ENCODE measurements at regions not wholly inside any gene's neighbourhood (a gene's known extent, or its start where the extent isn't known, plus 50 kb on each side); places are given as distances from the start of the nearest gene placed in this dataset.

GRCh38 chr13:73370066-73370465 lies 311.3 kb downstream of the KLF5 start:
- no peak for TF ChIP-seq MAZ (IDR thresholded peaks at IDR 0.05; ENCODE audit: borderline replicate concordance, low read depth, low read length)
- TF ChIP-seq RCOR1 (IDR thresholded peaks at IDR 0.05; ENCODE audit: insufficient replicate concordance, low read length) = no peak
- no peak for TF ChIP-seq MXI1 (IDR thresholded peaks at IDR 0.05; ENCODE audit: borderline replicate concordance, low read depth, low read length)
- no peak for TF ChIP-seq POLR2A (IDR thresholded peaks at IDR 0.05; ENCODE audit: low read depth, low read length)
- TF ChIP-seq CTCF (conservative IDR thresholded peaks at IDR 0.05; ENCODE audit: low read depth, low read length) = no peak
- TF ChIP-seq CHD1 (IDR thresholded peaks at IDR 0.05; ENCODE audit: low read depth, low read length) = no peak
- no peak for TF ChIP-seq USF2 (IDR thresholded peaks at IDR 0.05; ENCODE audit: low read depth, low read length)
- no peak for TF ChIP-seq FOS (IDR thresholded peaks at IDR 0.05; ENCODE audit: low read depth, low read length)
- TF ChIP-seq BHLHE40 (IDR thresholded peaks at IDR 0.05; ENCODE audit: low read depth, low read length) = no peak
- TF ChIP-seq RAD21 (IDR thresholded peaks at IDR 0.05; ENCODE audit: low read length) = no peak
- TF ChIP-seq SMC3 (IDR thresholded peaks at IDR 0.05; ENCODE audit: low read depth, low read length) = no peak
- TF ChIP-seq CEBPB (IDR thresholded peaks at IDR 0.05; ENCODE audit: low read depth, low read length) = no peak
- no peak for TF ChIP-seq RFX5 (IDR thresholded peaks at IDR 0.05; ENCODE audit: low read depth, low read length)
- no peak for TF ChIP-seq NFE2L2 (IDR thresholded peaks at IDR 0.05; ENCODE audit: low read depth, low read length)
